Pancreas (tissue), 10 donors: ENCODE measurements at regions not wholly inside any gene's neighbourhood (a gene's known extent, or its start where the extent isn't known, plus 50 kb on each side); places are given as distances from the start of the nearest gene placed in this dataset.

ENCODE experiments used
- ATAC-seq, 4 donors: fragments of 200-7000 bp; cut with Tn5 transposase; one replicate each; pipeline versions ENCODE4 v1.8.0 to v1.9.1; 2020; ENCODE audit warnings: mild to moderate bottlenecking in 4 of 4, moderate library complexity in 4 of 4
- DNase-seq, 6 donors: peaks; one replicate each; pipeline ENCODE4 v3.0.0-alpha.2; 2020
- FAIRE-seq: peaks from 2 replicates; lab custom pipeline; 2012; peaks lifted over from hg19 to GRCh38; lab: Jason Lieb, UNC
- H3K27ac ChIP-seq, 4 donors: fragments of 200-600 bp; sonication (generic); 1 replicate in 3 of 4; 2 replicates in 1 of 4; pipeline versions ENCODE4 v1.5.0 to v1.8.0; 2020
- H3K27me3 ChIP-seq, 4 donors: fragments of 200-600 bp; one replicate each; pipeline ENCODE4 v1.8.0; 2021
- H3K36me3 ChIP-seq, 3 donors: fragments of 200-600 bp; sonication (generic) in 1 of 3; one replicate each; pipeline versions ENCODE4 v1.5.0 to v1.8.0; 2020 to 2021
- H3K4me1 ChIP-seq, 3 donors: fragments of 200-600 bp; one replicate each; pipeline ENCODE4 v1.8.0; 2021
- H3K4me3 ChIP-seq, 4 donors: fragments of 200-600 bp; sonication (generic) in 2 of 4; one replicate each; pipeline versions ENCODE4 v1.5.0 to v1.8.0; 2020 to 2021
- H3K9me3 ChIP-seq, 4 donors: fragments of 200-600 bp; one replicate each; pipeline ENCODE4 v1.8.0; 2021
- CTCF ChIP-seq, 4 donors: fragments of 200-600 bp; sonication (generic) in 3 of 4; IDR thresholded peaks; one replicate each; pipeline versions ENCODE4 v1.5.0 to v1.8.0; 2021; ENCODE audit warnings: antibody characterized with exemption in 4 of 4
- WGBS, 2 donors: extraction: QIAGEN DNeasy Blood & Tissue Kit; methylation state at CpG; one replicate each; pipeline ENCODE4 v1.1.7; 2013; 5-methylcytosine and 5-hydroxymethylcytosine counted together
- intact Hi-C, 3 donors: fragments of 100-400 bp; cut with DNase I; formaldehyde crosslinking; loops; one replicate each; pipeline versions ENCODE4 v1.11.1 to v1.14.2; 2022
- donor health status: healthy with polysubstance abuse.
- donor health status: DM: no; HTN: no; CAD: no; lungs with moderate emphysema.
- donor health status: DM: no; HTN: no; CAD: no.
- donor health status: control.
- donor health status: control.
- donor health status: Bipolar disorder and iron deficiency.
- donor health status: DM: yes; HTN: yes; CAD: no.
- donor health status: DM: no; HTN: no; CAD: no.
- donor health status: DM: no; HTN: no; CAD: no.
- donor health status: DM: yes; HTN: yes; CAD: no.

GRCh38 chr4:180179146-180179545 lies 2064.1 kb upstream of the TENM3 start:
- intact Hi-C loops, result no loop called here
- H3K4me3 ChIP-seq, result no peak overlapping the region
- no peak overlapping the region for H3K27ac ChIP-seq
- 44 to 46% methylated on average over 1 of the region's 1 CpG for WGBS, 2 donors
- no peaks in the 10 kb centered on the region for H3K36me3 ChIP-seq
- no peaks in the 10 kb centered on the region for H3K4me1 ChIP-seq
- TF ChIP-seq CTCF (IDR thresholded peaks at IDR 0.05), result no peak
- DNase-seq, result no peak
- H3K27me3 ChIP-seq, result no peaks in the 10 kb centered on the region
- ATAC-seq, result no peak
- no peaks in the 10 kb centered on the region for H3K9me3 ChIP-seq
- FAIRE-seq, result no peak

- FAIRE-seq (no peak), ATAC-seq (no peak), DNase-seq (no peak)
- WGBS, 2 donors, result 8 to 14% methylated on average over 1 of the region's 1 CpG
- no peak overlapping the region for H3K27ac ChIP-seq
- intact Hi-C loops, result no loop called here
- H3K4me3 ChIP-seq, result no peak overlapping the region
- H3K4me1 ChIP-seq, result no peaks in the 10 kb centered on the region
- no peaks in the 10 kb centered on the region for H3K27me3 ChIP-seq
- H3K36me3 ChIP-seq, result no peaks in the 10 kb centered on the region
- no peak for TF ChIP-seq CTCF (IDR thresholded peaks at IDR 0.05)
- no peaks in the 10 kb centered on the region for H3K9me3 ChIP-seq
Observed at GRCh38 chr4:180189666-180190065, 2053.5 kb upstream of the TENM3 start.

GRCh38 chr4:180190382-180190781 lies 2052.8 kb upstream of the TENM3 start:
- TF ChIP-seq CTCF (IDR thresholded peaks at IDR 0.05), result no peak
- intact Hi-C loops, result no loop called here
- Histone ChIP-seq H3K4me3 (no peak overlapping the region), H3K36me3 (no peaks in the 10 kb centered on the region), H3K4me1 (no peaks in the 10 kb centered on the region), H3K27me3 (no peaks in the 10 kb centered on the region), H3K9me3 (no peaks in the 10 kb centered on the region), H3K27ac (no peak overlapping the region)
- WGBS, 2 donors, result 10 to 19% methylated on average over 2 of the region's 2 CpGs
- DNase-seq (no peak), ATAC-seq (no peak), FAIRE-seq (no peak)

- no peaks in the 10 kb centered on the region for H3K36me3 ChIP-seq
- intact Hi-C loops, result no loop called here
- no peak for DNase-seq
- WGBS, 2 donors, result 32 to 33% methylated on average over 6 of the region's 6 CpGs
- H3K27ac ChIP-seq, result no peak overlapping the region
- H3K9me3 ChIP-seq, result no peaks in the 10 kb centered on the region
- H3K27me3 ChIP-seq, result no peaks in the 10 kb centered on the region
- no peaks in the 10 kb centered on the region for H3K4me1 ChIP-seq
- no peak for TF ChIP-seq CTCF (IDR thresholded peaks at IDR 0.05)
- ATAC-seq, result no peak
- FAIRE-seq, result no peak
- H3K4me3 ChIP-seq, result no peak overlapping the region
Observed at GRCh38 chr4:180197471-180197870, 2045.7 kb upstream of the TENM3 start.

- DNase-seq (no peak), FAIRE-seq (no peak), ATAC-seq (no peak)
- Histone ChIP-seq H3K27ac (no peak overlapping the region), H3K4me1 (no peaks in the 10 kb centered on the region), H3K36me3 (no peaks in the 10 kb centered on the region), H3K9me3 (no peaks in the 10 kb centered on the region), H3K4me3 (no peak overlapping the region), H3K27me3 (no peaks in the 10 kb centered on the region)
- 85 to 88% methylated on average over 3 of the region's 3 CpGs for WGBS, 2 donors
- intact Hi-C loops, result no loop called here
- no peak for TF ChIP-seq CTCF (IDR thresholded peaks at IDR 0.05)
Observed at GRCh38 chr4:180203349-180203748, 2039.9 kb upstream of the TENM3 start.
